NCI-H2107 treated with DMSO at 0.1 percent for 48 hours (cell line): ENCODE measurements at regions not wholly inside any gene's neighbourhood (a gene's known extent, or its start where the extent isn't known, plus 50 kb on each side); places are given as distances from the start of the nearest gene placed in this dataset.

ENCODE experiments used
- DNase-seq: peaks from one replicate; lab custom pipeline; 2025; ENCODE audit not compliant: unreplicated experiment; lab: John Stamatoyannopoulos, UW

DNA sequence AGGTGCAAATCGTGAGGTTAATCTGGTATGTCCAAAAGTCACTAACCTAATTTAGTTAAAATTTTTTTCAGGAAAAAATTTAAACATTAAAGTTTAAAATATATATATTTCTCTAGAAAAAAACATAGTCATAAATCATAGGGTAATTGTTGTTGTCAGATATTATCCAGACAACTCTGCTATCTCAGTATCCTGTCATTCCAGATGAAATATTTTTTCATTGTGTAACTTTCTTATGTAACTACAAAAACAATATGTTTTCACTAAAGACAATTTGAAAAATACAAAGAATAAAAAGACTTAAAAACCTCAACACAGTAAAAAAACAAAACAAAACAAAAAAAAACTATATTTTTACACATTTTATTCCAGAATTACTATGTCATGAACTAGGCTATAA is 57.6 kb downstream of the TENT5A start:
- no peak for DNase-seq

- no peak for DNase-seq
Measured at GRCh38 chr6:81694207-81694606, 58.3 kb downstream of the TENT5A start.

- no peak for DNase-seq
Measured at GRCh38 chr6:81693266-81693665, 59.2 kb downstream of the TENT5A start.

DNA sequence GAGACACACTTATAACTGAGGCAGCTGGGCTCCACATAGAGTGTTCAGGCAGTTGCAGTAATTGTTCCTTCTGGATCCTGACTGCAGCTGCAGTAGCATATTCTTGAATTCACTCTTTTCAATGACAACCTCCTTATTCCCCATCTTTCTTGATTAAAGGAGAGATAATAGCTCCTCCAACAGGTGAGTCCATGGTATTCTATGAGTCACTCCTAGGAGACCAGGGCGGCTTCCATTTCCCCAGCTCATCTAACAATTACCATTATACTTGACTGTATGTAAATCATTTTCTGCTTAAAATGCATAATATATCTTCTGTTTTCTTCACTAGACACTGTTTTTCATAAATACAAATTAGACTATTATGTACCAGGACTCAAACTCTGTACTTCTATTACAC is 62.4 kb downstream of the TENT5A start:
- no peak for DNase-seq

DNA sequence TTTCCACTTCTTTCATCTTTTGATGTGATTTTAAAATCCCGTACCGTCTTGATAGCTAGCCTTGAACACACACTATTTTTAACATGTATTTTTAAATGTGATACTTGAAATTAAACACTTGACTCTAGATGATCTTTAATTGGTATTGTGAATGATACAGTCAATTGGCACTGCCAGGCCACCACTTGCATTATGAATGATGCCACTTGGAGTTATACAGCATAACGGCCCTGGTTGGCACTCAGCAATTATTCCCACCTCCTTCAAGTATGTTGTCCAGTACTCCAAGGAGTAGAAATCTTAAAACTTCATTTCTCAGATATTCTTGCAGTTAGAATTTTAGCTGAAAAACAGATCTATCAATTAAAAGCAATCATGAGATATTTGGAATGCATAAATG is 62.9 kb downstream of the TENT5A start:
- DNase-seq = no peak

- DNase-seq = no peak
Measured at GRCh38 chr6:81683912-81684311, 68.6 kb downstream of the TENT5A start.

DNA sequence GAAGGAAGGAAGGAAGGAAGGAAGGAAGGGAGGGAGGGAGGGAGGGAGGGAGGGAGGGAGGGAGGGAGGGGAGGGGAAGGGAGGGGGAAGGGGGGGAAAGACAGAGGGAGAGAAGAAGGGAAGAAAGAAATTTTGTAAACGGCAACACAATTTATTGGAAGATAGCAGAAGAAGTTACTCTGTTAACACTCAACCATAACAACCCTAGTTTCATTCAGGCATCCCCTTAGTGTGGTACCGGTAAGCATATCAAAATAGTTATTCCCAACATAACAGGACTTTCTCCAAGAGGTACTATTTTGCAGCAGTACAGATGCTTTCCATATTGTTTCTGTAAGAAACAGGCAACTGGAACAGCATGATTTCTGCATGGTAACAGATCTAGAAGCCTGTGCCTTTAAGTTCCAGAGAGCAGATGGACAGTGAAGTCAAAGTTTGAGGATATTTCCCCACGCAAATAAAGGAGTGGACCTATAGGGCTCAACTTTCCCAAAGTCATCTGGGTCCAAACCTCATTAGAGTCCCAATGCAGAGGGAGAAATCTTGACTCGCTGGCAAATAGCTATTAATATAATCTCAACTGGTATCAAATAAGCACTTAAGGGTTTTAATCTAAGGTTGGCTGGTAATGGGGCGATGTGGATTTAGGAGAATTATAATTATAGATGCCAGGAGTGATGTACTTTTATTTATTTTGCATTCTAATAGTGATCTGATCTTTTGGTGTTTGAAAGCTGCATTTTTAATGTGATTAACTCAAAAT is 69.4 kb downstream of the TENT5A start:
- no peak for DNase-seq

- no peak for DNase-seq
Measured at GRCh38 chr6:81682235-81682795, 70.2 kb downstream of the TENT5A start.

- DNase-seq = no peak
Measured at GRCh38 chr6:81669445-81669844, 83.0 kb downstream of the TENT5A start.

- DNase-seq = no peak
Measured at GRCh38 chr6:81668615-81669047, 83.8 kb downstream of the TENT5A start.

- no peak for DNase-seq
Measured at GRCh38 chr6:81666481-81666880, 86.0 kb downstream of the TENT5A start.

- no peak for DNase-seq
Measured at GRCh38 chr6:81656231-81656630, 96.2 kb downstream of the TENT5A start.

DNA sequence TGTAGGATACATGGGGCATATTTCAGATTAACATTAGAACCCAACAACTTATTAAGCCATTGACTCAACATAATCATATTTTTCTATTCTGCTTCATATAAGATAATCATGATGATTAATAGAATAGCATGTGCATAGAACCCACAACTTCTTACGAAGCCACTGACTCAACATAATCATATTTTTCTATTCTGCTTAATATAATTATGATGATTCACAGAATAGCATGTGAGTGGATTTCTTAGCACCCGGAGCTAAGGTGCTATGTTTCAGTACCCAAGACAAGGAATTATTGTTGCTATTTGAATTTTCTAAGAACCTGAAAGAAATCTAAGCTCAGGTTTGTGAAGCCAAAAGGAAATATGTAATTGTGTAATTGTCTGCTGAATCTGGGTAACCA is 96.8 kb downstream of the TENT5A start:
- DNase-seq = no peak

- no peak for DNase-seq
Measured at GRCh38 chr6:81648502-81648901, 104.0 kb downstream of the TENT5A start.

GRCh38 chr6:81643156-81643555 is 109.3 kb downstream of the TENT5A start:
- no peak for DNase-seq

DNA sequence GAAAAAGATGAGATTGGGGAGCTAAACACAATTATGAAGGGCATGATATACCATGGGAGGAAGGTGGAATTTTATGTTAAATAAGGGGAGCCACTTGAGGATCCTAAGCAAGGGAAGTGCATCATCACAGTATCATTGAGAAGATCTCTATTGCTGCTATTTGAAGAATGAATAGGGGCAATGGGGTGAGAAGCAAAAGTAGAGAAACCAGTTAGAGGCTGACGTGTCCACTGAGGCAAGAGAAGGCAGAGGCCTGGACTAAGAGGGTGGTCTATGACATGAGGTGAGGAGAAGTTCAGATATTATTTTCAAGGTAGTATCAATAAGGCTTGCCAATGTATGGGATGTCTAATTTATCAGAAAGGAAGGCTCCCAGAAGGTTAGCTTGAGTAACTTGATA is 111.6 kb downstream of the TENT5A start:
- no peak for DNase-seq

GRCh38 chr6:81640126-81640525 is 112.4 kb downstream of the TENT5A start:
- DNase-seq = no peak

DNA sequence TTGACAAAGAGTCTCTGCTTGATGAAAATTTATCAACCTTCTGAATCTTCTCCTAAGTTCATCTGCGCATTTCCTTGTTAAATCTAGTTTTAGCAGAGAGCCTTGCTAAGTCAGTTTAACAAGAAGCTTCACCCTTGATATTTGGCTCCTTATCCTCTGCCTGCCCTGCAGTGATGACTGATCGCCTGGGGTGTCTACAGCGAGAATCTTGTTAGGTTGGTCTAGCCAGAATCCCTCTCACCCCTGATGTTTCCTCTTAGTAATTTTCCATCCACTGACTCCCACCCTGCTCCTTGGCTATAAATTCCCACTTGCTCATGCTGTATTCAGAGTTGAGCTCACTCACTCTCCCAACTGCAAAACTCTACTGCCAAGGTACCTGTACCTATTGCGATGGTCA is 114.1 kb downstream of the TENT5A start:
- DNase-seq = no peak

DNA sequence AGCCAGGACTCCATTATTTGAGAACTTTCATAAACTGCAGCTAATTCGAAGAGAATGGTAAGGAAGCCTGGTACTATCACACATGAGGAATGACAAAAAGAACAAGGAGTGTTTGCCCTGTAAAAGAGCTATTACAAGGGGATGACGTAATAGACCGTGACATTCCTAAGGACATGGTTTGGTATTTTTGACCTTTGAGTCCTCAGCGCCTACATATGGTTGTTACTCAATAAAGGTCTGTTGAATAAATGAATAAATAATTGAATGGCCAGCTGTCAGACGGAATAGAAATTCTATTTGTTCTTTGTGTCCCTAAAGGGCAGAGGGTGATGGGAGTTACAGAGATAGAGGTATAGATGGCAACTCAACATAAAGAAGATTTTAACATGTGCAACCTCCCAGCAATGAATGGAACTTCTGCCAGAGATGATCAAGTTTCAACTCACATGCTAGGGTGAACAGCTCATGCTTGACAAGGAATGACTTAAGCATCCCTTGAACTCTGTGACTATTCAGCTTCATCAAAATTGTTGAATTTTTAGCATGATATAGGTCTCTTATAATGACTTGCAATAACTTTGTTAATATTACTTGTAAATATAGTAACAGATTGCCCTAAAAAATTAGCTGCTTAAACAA is 115.4 kb downstream of the TENT5A start:
- DNase-seq = no peak

DNA sequence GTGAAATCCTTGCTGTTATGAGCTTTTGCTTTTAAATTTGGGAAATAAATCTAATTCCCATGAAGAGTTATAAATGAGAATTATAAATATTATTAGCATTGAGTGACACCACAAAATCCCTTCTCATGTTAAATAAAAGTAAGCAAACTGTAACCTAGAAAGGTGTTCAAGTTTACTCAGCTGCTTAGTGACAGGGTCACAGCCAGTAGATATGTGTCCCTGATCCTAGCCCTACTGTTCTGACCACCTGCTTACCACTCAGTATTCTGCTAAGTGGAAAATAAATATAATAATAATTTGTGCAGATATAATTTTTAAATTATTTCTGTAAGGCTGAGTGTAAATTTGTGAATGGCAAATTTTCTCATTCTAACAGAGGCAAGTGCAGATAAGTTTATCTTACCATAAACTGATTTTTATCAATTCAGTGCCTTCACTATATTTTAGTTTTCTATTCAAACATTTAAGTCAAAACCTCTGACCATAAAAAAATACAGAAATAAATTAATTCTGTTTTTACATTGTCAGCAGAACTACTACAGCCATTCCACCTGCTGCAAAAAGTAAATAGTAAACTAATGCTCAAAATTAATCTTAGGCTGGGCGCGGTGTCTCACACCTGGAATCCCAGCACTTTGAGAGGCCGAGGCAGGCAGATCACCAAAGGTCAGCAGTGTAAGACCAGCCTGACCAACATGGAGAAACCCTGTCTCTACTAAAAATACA is 118.2 kb downstream of the TENT5A start:
- DNase-seq = no peak

DNA sequence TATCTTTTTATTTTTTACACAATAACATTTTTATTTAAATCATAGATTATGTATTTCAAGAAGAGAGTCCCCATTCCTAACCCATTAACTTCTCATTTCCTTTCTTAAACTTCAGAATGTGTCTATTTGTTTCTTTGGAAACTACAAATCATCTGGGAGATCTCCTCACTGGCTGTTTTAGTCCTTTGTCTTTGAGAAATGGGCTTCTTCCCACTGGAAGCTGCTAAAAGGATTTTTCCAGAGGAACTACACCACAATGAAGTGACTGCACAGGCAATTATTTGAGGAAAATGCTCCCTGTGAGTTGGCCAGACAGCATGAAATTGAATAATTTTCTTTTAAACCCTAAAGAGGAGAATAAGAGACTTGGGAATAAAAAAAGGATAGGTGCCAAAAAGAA is 119.1 kb downstream of the TENT5A start:
- no peak for DNase-seq

DNA sequence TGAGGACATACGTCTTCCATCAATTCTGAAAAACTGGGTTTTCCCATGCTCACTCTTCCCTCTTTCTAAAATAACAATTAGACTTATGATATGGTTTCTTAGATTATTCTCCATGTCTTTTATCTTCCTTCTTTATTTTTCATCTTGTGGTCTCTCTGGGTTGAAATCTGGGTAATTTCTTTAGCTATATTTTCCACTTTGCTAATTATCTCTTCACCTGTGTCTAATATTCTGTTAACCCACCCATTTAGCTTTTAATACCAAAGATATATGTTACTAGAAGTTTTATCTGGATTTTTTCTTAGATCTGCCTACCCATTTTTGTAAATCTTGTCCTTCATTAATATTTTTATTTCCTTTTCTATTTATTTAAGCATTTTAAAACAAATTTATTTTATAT is 121.8 kb downstream of the TENT5A start:
- no peak for DNase-seq
